HG03520 (cell line): ENCODE measurements at regions not wholly inside any gene's neighbourhood (a gene's known extent, or its start where the extent isn't known, plus 50 kb on each side); places are given as distances from the start of the nearest gene placed in this dataset.
"Not testable (repeated sequence)": the region's sequence is repeated elsewhere in the genome, so short reads cannot be mapped to it uniquely, and the experiment has no call there.

Experiments used
- ATAC-seq: cut with Tn5 transposase; IDR thresholded peaks from one replicate; pipeline ENCODE4 v1.9.1; 2021; ENCODE audit warnings: mild to moderate bottlenecking, moderate library complexity; ENCODE audit not compliant: unreplicated experiment

- no peak for ATAC-seq
Measured at GRCh38 chrX:104392350-104392749, 137.6 kb upstream of the ESX1 start.

DNA sequence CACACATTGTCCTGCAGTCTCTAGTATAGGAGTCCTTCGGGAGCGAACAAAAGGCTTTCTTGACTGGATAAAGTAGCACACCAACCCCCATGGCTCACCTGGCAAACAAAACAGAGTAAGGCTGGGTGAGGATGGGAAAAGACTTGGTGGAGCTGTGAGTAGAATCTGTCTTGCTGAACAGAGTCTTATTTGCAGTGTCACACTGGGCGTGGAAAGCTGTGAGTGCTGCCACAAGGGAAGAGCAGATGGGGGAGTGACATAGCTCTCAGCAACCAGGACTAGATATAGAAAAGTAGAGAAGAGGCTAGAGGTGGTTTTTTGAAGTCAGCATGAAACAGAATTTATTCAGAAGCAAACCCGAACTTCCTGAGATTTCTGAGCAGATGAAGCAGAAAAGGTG is 137.2 kb upstream of the ESX1 start:
- no peak for ATAC-seq

DNA sequence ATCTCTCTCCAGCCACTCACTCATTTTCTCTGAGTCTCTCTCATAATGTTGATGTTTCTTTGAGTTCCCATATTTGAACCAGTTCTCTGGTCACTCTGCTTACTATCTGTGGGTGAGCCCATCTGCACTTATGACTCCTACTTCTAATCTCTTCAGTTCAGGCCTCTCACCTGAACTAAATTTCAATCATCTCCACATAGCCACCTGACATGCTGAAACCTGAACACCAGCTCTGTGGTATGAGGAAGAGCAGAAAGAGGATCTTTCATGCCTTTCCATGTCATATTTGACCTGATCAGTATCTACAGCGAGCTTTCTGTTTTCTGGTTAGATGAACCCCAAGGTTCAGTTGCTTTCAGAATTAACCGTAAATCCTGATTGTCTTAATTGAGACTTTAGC is 122.2 kb upstream of the ESX1 start:
- ATAC-seq, result no peak

DNA sequence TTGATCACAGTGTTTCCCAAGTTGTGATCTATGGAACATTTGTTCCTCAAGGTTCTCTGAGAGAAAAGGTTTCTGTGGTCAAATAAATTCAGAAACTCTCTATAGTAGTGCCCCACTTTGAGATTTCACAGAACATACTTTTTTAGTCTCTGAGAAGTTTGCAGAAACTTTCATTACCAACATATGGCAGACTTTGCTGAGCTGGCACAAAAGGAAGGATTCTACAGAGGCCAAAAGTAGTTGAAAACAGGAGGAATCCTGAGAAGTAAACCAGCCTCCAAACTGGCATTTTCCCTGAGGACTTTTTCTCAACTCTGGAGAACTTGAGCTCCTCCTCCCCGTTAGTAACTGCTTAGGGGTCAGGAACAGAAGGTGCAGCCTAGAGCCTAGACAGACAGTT is 117.8 kb upstream of the ESX1 start:
- ATAC-seq, result no peak

- no peak for ATAC-seq
Measured at GRCh38 chrX:104370089-104370488, 115.4 kb upstream of the ESX1 start.

DNA sequence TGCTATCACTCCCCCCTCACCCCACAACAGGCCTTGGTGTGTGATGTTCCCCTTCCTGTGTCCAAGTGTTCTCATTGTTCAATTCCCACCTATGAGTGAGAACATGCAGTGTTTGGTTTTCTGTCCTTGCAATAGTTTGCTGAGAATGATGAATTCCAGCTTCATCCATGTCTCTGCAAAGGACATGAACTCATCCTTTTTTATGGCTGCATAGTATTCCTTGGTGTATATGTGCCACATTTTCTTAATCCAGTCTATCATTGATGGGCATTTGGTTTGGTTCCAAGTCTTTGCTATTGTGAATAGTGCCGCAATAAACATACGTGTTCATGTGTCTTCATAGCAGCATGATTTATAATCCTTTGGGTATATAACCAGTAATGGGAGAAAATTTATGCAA is 106.0 kb upstream of the ESX1 start:
- ATAC-seq, result not testable (repeated sequence)

GRCh38 chrX:104359124-104359523 is 104.4 kb upstream of the ESX1 start:
- ATAC-seq, result no peak

- ATAC-seq, result no peak
Measured at GRCh38 chrX:104351173-104351769, 96.5 kb upstream of the ESX1 start.

DNA sequence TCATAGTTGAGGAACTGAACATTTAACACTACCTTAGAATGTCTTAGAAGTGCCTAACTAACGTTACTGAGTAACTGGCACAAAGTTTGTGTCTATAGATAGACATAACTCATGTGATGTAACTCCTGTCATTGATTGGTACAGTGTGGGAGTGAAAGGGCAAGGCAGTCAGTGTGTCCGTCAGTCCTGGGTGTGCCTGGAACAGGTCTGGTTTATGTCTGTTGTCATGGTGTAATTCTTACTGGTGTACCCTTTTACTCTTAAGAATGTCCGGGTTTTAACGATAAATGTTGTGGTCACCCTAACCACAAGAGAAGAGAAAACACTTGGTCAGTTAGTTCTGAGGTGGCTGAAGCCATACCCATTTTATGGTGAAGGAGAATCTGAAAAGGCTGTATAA is 93.1 kb upstream of the ESX1 start:
- ATAC-seq, result no peak

DNA sequence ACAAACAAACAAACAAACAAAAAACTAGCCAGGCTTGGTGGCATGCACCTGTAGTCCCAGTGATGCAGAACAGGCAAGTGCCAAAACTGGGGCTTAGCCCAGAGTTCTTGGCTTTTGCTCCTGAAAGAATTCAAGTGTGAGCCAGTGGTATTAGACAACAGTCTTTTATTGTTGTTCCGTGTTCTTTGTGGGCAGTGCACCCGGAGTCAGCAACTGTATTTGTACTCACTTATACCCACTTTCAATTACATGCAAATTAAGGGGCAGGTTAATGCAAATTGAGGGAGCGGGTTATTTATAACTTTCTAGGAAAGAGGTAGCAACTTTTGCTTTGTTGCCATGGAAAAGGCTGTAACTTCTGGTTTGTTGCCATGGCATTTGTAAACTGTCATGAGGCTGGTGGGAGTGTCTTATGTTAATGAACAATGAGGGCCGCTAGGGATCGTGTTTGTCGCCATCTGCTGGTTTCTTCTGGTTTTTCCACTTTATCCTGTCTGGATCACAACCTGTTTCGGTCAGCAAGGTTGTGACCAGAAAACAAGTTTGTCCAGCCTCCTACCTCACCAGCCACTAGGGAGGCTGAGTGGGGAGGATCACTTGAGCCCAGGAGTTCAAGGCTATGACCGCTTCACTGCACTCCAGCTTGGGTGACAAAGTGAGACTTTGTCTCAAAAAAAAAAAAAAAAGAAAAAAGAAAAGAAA is 88.8 kb upstream of the ESX1 start:
- peak; percentile 87 for ATAC-seq

GRCh38 chrX:104342065-104342464 is 87.3 kb upstream of the ESX1 start:
- ATAC-seq, result no peak

DNA sequence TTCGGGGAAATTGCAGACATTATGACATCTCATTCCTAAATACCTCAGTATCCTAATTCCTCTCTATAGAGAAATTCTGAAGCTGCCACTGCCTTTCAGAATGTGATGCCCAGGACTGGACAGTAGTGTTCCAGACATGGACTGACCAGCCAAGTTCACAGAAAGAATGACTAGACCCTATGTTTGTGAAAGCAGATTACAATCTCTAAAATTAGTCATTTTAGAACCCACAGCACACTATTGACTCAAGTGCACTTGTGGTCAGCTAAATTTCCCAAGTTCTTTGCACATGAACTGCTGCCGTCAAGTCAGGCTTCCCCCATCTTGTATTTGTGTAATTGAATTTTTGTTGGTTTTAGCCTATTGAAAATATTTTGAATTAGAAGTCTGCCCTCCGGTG is 81.0 kb upstream of the ESX1 start:
- ATAC-seq, result no peak

DNA sequence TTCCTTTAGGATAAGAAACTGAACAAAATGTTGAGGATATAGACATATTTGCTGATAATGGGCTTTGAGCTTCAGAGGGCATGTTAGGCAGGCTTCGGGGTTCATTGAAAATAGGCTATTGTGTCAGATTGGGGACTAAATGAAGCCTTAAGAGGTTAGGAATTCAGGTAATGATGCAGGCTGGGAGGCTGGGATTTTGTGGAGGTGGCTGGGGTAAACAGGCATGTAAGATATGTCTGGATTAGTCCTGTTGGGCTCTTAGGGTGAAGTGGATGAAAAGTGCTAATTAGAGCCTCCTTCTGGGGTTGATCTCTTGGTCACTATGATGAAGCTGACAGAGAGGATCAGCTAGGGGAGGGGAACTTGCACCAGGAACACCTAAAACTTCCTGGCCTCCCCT is 80.2 kb upstream of the ESX1 start:
- ATAC-seq, result no peak

DNA sequence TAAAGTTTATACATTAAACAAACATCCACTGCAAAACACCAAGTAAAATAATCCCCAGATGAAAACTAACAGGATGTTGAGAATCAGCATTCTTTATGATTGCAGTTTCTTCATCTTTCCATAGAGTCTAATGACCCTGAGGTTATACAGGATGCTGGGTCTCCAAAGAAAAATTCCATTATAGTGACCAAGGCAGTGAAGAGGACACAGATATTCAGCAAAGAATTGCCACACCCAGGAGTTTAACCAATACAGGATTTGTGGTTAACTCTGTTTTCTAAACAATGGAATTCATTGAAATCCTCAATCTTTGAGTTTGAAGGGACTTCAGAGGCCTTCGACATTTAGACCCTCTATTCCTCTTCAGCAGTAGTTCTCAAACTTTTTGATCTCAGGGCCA is 76.2 kb upstream of the ESX1 start:
- no peak for ATAC-seq

DNA sequence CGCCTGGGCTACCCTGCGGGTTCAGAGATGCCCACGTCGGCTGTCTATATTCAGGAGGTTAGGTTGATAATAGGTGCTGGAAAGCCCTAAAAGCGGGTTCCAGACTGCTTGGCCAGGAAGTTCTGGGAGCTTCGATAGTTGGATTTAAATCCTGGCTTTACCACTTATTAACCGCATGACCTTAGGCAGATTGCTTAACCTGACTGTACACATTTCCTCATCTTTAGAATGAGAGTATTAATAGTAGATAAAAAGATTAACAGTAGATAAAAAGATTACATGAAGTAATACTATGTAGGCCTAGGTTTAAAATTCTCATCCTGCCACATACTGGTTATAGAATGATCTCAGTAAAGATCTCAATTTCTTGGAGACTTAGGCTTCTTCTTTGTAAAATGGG is 75.0 kb upstream of the ESX1 start:
- ATAC-seq, result no peak

DNA sequence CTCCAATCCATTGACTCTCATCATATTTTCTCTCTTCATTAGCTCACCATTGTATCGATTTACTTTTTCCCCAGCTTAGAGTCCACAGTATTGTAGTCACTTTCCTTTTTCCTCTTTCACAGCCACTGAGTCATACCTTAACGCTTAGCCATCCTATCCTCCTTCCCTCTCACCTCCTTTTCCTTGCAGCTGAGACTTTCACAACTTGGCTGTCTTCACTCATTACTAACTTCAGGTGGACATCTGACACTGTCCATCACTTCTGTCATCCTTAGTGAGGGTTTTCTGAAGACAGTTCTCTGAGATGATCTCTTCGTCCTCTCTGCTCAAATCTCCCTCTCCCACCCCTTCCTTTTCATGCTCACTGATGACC is 70.5 kb upstream of the ESX1 start:
- no peak for ATAC-seq

GRCh38 chrX:104324461-104325212 is 69.9 kb upstream of the ESX1 start:
- no peak for ATAC-seq

GRCh38 chrX:104319346-104319745 is 64.6 kb upstream of the ESX1 start:
- ATAC-seq, result no peak

GRCh38 chrX:104318330-104319009 is 63.7 kb upstream of the ESX1 start:
- no peak for ATAC-seq

DNA sequence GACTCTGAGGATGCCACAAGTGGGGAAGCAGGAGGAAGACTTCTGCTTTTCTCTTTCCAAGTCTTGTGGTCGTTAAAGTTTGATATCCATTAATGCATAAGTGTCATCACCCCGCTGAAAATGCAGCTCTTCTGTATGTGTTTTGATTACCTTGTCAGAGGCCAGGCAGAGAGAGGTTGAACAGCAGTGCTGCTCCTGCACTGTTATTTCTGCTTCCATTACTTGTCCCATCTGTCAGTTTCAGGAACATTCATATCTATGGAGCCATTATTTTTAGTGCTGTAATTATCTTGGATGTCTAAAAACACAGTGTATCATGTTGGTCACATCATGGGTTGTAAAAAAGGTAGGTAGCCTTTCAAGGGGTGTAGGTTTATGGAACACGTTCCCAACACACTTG is 62.0 kb upstream of the ESX1 start:
- no peak for ATAC-seq

GRCh38 chrX:104315555-104315954 is 60.8 kb upstream of the ESX1 start:
- ATAC-seq, result no peak
